ENCODE measurements at regions not wholly inside any gene's neighbourhood (a gene's known extent, or its start where the extent isn't known, plus 50 kb on each side); places are given as distances from the start of the nearest gene placed in this dataset.

GRCh38 chr18:27608174-27608573 lies 423.1 kb upstream of the CHST9 start:
- no peak for DNase-seq (ENCODE audit: low spot score)
- in situ Hi-C loops (cut with HindIII; ENCODE audit: low sequenced_read_pairs) = no loop called here

DNA sequence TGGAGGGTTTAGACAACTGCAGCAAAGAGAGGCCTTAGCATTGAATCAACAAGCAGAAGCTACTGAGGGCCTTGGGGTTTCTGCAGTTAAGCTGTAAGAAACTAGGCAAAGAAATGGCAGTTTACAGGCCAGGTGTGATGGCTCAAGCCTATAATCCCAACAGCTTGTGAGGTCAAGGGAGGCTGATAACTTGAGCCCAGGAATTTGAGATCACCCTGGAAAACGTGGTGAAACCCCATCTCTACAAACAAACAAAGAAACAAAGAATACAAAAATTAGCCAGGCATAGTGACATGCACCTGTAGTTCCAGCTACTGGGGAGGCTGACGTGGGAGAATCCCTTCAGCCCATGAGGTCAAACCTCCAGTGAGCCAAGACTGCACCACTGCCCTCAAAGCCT lies 421.6 kb upstream of the CHST9 start:
- no peak for DNase-seq (ENCODE audit: low spot score)
- in situ Hi-C loops (cut with HindIII; ENCODE audit: low sequenced_read_pairs) = no loop called here

DNA sequence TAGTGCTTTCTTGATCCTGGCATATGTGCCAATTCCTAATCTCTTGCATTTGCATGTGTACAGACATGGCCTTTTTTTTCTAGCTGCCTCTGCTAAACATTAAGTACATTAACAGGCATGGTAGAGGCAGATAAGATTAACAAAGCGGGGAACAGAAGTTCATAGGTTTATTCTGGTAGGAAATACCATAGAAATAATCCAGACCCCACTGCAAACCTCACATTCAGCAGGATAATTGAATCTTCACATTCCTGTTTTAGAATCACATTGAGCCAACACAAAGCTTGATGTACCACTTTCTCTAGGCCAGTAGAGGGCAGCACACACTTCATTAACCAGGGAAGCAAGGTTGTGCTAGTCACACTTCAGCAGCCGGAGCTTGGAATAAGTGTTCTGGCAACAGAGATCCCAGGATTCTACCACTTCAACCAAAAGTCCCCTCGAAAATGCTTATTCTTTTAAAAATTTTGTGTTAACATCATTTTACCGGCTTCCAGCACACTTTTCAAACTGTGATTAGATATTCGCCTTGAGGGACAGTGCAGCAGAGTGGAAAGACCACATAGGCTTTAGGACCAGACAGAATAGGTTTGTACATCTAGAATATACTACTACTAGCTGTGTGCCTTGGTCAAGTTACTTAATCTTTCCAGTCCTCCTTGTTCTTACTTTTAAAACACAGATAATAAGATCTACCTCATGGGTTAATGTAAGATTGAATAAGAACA lies 420.2 kb upstream of the CHST9 start:
- in situ Hi-C loops (cut with HindIII; ENCODE audit: low sequenced_read_pairs) = no loop called here
- DNase-seq (ENCODE audit: low spot score) = peak; percentile 83

- DNase-seq (ENCODE audit: low spot score) = no peak
- in situ Hi-C loops (cut with HindIII; ENCODE audit: low sequenced_read_pairs) = no loop called here
Observed at GRCh38 chr18:27604583-27604982, 419.5 kb upstream of the CHST9 start.

DNA sequence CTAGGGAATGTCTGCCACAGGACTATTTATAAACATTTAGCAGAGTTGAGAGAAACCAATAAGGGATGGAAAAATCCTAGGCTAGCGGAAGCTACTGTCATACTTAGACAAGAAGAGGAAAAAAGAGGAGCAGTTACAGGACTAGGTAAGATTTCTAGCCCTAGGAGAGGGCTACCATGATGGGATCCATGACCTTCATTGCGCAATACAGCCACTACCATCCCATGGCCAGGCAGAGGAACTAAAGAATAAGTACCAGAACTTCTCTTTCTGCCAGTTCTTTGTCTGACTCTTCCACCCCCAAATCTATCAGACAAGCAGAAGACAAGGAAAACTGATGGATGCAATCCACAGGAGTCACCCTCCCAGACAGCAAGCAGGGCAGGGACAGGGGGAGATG lies 417.0 kb upstream of the CHST9 start:
- in situ Hi-C loops (cut with HindIII; ENCODE audit: low sequenced_read_pairs) = no loop called here
- DNase-seq (ENCODE audit: low spot score) = no peak

DNA sequence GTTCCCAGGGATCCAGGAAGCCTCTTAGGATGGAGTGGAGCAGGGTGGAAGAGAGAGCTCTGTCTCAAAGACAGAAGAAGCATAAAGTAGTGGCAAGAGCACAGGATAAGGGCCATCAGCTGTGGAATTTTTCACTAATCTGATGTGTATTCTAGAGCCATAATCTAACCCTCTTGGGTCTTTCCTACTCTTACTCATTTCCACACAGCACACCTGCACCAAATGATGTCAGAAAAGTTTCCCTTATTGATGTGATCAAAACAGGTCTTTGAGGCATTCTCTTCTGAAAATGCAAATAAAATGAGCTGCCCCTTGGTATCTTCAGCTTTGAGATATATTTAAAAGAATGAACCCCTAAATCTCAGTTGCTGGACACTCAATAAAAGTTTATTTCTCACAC lies 415.1 kb upstream of the CHST9 start:
- in situ Hi-C loops (cut with HindIII; ENCODE audit: low sequenced_read_pairs) = no loop called here
- DNase-seq (ENCODE audit: low spot score) = no peak

DNA sequence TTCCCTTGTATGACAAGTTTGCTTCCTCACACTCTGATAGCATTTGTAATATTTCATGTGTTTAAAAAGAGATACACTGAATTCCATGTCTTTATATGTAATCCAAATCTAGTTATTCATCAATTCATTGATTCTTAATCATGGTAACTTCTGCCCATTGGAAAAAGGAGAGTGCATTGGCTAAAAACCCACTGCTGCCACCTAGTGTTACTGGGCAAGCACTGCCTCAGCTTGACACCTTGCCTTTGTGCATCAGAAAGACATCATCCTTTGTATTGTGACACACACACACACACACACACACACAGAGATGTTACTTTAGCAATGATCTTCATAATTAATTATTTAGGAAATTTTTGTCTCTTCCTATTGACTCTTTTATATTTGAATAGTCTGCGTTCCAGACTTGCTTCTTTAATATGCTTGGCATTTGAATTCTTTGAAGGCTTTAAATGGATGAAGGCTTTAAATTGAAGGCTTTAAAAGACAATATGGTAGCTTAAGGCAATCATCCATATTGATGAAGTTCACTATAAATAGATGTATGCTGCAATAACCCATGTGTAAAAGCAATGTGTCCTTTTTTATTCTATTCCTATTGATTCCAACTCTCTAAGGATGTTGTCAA lies 414.2 kb upstream of the CHST9 start:
- DNase-seq (ENCODE audit: low spot score) = peak; percentile 40
- in situ Hi-C loops (cut with HindIII; ENCODE audit: low sequenced_read_pairs) = no loop called here

GRCh38 chr18:27595113-27595838 lies 410.2 kb upstream of the CHST9 start:
- in situ Hi-C loops (cut with HindIII; ENCODE audit: low sequenced_read_pairs) = no loop called here
- no peak for DNase-seq (ENCODE audit: low spot score)

DNA sequence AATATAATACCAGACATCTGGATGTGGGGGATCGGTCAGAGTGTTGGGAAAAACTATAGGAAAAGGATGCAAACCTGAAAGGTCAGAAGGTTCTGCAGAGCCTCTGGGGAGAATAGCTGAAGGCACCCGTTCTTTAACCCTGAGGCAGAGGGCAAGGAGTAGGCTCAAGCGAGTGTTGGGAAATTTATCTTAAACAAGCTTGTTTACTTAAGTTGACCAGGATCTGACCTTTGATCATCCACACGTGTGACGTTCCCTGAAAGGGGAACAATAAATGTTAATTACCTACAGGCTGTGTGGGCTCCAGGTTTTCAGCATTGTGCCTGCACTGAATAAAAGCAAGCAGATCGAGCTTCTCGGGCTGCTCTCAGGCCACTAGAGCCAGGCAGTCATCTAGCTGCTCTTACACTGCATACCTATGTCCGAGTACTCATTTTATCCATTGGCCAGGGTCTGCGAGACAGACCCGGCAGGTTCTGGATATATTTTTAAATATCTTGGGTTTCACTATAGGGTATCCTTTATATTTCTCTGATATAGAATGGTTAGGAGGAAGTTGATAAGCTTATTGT lies 400.6 kb upstream of the CHST9 start:
- DNase-seq (ENCODE audit: low spot score) = no peak
- in situ Hi-C loops (cut with HindIII; ENCODE audit: low sequenced_read_pairs) = no loop called here

- in situ Hi-C loops (cut with HindIII; ENCODE audit: low sequenced_read_pairs) = no loop called here
- no peak for DNase-seq (ENCODE audit: low spot score)
Observed at GRCh38 chr18:27583466-27583865, 398.4 kb upstream of the CHST9 start.

GRCh38 chr18:27582760-27583412 lies 397.8 kb upstream of the CHST9 start:
- in situ Hi-C loops (cut with HindIII; ENCODE audit: low sequenced_read_pairs) = no loop called here
- no peak for DNase-seq (ENCODE audit: low spot score)

GRCh38 chr18:27581296-27581904 lies 396.3 kb upstream of the CHST9 start:
- in situ Hi-C loops (cut with HindIII; ENCODE audit: low sequenced_read_pairs) = no loop called here
- no peak for DNase-seq (ENCODE audit: low spot score)

DNA sequence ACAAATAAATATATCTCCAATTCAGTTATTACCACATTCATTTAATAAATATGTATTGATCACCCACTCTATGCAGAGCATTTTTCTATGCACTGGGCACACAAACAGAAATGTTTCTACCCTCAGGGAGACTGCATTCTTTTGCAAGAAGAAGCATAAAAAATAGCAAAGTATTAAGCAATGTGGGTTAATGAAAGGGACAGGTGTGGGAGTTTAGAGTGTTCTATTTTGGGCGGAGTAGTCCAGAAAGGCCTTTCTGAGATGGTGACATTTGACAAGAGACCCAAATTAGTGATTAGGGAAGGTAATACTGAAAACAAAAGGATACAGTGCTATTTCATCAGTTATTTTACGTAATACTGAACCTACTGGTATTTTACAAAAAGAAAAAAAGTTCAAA lies 394.3 kb upstream of the CHST9 start:
- in situ Hi-C loops (cut with HindIII; ENCODE audit: low sequenced_read_pairs) = no loop called here

DNA sequence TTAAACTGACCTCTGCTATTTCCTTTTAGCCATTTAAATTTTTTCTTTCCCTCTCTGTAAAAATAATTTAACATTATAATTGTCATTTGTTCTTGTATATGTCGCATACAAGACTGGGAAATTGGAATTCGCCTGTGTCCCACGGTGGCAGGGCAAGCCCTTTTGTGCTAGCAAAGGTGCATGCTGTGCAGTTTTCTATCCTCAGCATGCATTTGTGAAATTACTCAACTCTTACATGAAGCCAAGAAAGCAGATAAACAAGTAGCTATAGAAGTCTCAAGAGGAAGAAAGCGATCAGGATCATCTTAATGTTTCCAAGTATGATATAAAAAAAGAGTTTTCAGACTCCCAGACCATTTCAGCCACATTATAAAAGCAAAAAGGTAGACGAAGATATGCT lies 392.6 kb upstream of the CHST9 start:
- in situ Hi-C loops (cut with HindIII; ENCODE audit: low sequenced_read_pairs) = no loop called here

More for the DNA sequence above, 394.3 kb upstream of the CHST9 start:
- no peak for DNase-seq (ENCODE audit: low spot score)

DNA sequence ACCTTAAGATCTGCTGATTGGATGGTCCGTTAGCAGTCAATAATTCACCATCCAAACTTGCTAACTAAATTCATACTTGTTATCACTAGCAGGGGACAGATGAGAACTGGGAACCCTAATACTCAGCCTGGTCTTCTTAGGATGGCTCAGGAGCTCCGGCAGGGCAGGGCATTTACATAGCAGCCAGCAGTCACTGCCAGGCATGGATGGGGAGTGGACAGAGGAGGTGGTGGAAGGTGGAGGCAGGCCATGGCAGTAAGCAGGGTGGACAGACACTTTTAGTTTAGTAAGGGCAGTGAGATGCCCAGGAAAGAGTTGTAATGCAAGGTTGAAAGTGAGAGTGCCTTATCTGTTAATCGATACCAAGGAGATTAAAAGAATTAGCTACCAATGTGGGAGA lies 392.2 kb upstream of the CHST9 start:
- DNase-seq (ENCODE audit: low spot score) = no peak
- in situ Hi-C loops (cut with HindIII; ENCODE audit: low sequenced_read_pairs) = no loop called here

More for the DNA sequence above, 392.6 kb upstream of the CHST9 start:
- DNase-seq (ENCODE audit: low spot score) = no peak

DNA sequence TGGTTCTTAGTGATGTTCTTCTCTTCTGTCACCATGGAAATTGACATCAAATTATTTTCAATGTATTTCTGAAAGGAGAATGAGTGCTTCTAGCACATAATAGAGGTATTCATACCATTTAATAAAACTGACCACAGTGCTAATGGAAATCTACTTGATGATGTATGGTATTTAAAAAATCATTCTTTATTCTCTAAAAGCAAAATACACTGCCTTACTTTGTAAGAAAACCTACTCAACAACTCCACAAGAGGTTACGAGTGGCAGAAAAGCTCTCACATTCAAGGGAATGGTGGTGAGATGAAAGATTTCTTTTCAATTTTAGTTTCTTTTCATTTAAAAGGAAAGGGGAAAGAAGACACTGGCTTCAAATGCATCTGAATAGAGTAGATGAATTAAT lies 382.3 kb upstream of the CHST9 start:
- DNase-seq (ENCODE audit: low spot score) = no peak
- in situ Hi-C loops (cut with HindIII; ENCODE audit: low sequenced_read_pairs) = no loop called here

DNA sequence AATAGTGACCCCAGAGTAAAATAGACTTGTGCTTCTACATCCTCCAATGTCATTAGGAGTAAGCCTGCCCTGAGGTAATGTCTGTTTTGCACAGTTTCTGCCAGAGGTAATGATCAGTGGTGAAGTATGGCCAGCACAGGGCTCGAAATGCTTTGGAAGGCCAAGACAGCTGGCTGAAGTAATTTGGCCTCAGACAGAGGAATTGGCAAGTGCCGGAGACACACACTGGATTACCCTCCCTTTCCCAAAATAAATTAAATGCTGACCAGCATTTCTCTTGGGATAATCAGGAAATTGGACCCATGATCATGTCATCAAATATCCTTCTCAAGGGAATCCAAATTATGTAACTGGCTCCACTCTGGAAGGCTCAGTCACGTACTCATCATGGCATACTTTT lies 379.0 kb upstream of the CHST9 start:
- in situ Hi-C loops (cut with HindIII; ENCODE audit: low sequenced_read_pairs) = no loop called here
- no peak for DNase-seq (ENCODE audit: low spot score)

- DNase-seq (ENCODE audit: low spot score) = no peak
- in situ Hi-C loops (cut with HindIII; ENCODE audit: low sequenced_read_pairs) = no loop called here
Observed at GRCh38 chr18:27558388-27559155, 373.5 kb upstream of the CHST9 start.

GRCh38 chr18:27556741-27557140 lies 371.6 kb upstream of the CHST9 start:
- in situ Hi-C loops (cut with HindIII; ENCODE audit: low sequenced_read_pairs) = no loop called here
- DNase-seq (ENCODE audit: low spot score) = no peak

Measured in G401 (cell line).